WTC11 (cell line): ENCODE measurements at regions not wholly inside any gene's neighbourhood (a gene's known extent, or its start where the extent isn't known, plus 50 kb on each side); places are given as distances from the start of the nearest gene placed in this dataset.

Experiments used
- ATAC-seq: fragments of 200-7000 bp; cut with Tn5 transposase; 2 replicates; pipeline ENCODE4 v1.10.0; 2021; ENCODE audit warnings: mild to moderate bottlenecking, moderate library complexity
- CTCF ChIA-PET: fragments of 300-600 bp; sonication (Branson Sonifier 250); formaldehyde crosslinking; loops from one replicate; lab custom pipeline; 2021; ENCODE audit warnings: antibody characterized with exemption; lab: Charles Lee
- POLR2A ChIA-PET: fragments of 350-600 bp; sonication (Branson Sonifier 250); formaldehyde crosslinking; loops from one replicate; lab custom pipeline; 2021; ENCODE audit warnings: antibody characterized with exemption; lab: Charles Lee
- DNase-seq: peaks from one replicate; pipeline ENCODE4 v3.0.0; 2021; ENCODE audit warnings: low spot score
- H3K27ac Mint-ChIP-seq: 2 replicates; pipeline ENCODE4 v1.8.0; 2021; ENCODE audit warnings: mixed read lengths
- H3K27me3 Mint-ChIP-seq: 2 replicates; pipeline ENCODE4 v1.8.0; 2021; ENCODE audit warnings: low read depth, mild to moderate bottlenecking, moderate library complexity, mixed read lengths
- H3K36me3 Mint-ChIP-seq: 2 replicates; pipeline ENCODE4 v1.8.0; 2021; ENCODE audit warnings: mixed read lengths
- H3K4me1 Mint-ChIP-seq: 2 replicates; pipeline ENCODE4 v1.8.0; 2022; ENCODE audit warnings: mixed read lengths
- H3K4me3 Mint-ChIP-seq: 2 replicates; pipeline ENCODE4 v1.8.0; 2021; ENCODE audit warnings: mild to moderate bottlenecking, moderate library complexity, mixed read lengths
- H3K9me3 Mint-ChIP-seq: 2 replicates; pipeline ENCODE4 v1.8.0; 2021; ENCODE audit warnings: mixed read lengths
- ATF1 ChIP-seq: sonication (generic); formaldehyde crosslinking; IDR thresholded peaks from 2 replicates; pipeline ENCODE4 v1.8.1; 2023; ENCODE audit warnings: mild to moderate bottlenecking, moderate library complexity, missing genetic modification reagents
- ATF3 ChIP-seq: sonication (generic); formaldehyde crosslinking; conservative IDR thresholded peaks from 2 replicates; pipeline ENCODE4 v1.8.1; 2022; ENCODE audit warnings: mild to moderate bottlenecking, missing genetic modification reagents
- ATF6 ChIP-seq: sonication (generic); formaldehyde crosslinking; IDR thresholded peaks from 2 replicates; pipeline ENCODE4 v1.8.1; 2023; ENCODE audit warnings: mild to moderate bottlenecking, missing genetic modification reagents
- EMX1 ChIP-seq: fragments of 250-450 bp; sonication (Bioruptor Pico); IDR thresholded peaks from 2 replicates; pipeline ENCODE4 v1.8.0; 2021; ENCODE audit warnings: mild to moderate bottlenecking
- ESRRA ChIP-seq: sonication (generic); formaldehyde crosslinking; IDR thresholded peaks from 2 replicates; pipeline ENCODE4 v1.8.1; 2022; ENCODE audit warnings: mild to moderate bottlenecking, missing genetic modification reagents, borderline replicate concordance
- FOXK1 ChIP-seq: sonication (generic); formaldehyde crosslinking; IDR thresholded peaks from 2 replicates; pipeline ENCODE4 v1.8.0; 2022; ENCODE audit warnings: mild to moderate bottlenecking, moderate library complexity, missing genetic modification reagents
- GABPB1 ChIP-seq: sonication (generic); formaldehyde crosslinking; IDR thresholded peaks from 2 replicates; pipeline ENCODE4 v1.8.1; 2023; ENCODE audit warnings: mild to moderate bottlenecking, missing genetic modification reagents
- MAX ChIP-seq: sonication (generic); formaldehyde crosslinking; IDR thresholded peaks from 2 replicates; pipeline ENCODE4 v1.8.0; 2022; ENCODE audit warnings: mild to moderate bottlenecking, missing genetic modification reagents
- OVOL2 ChIP-seq: fragments of 250-450 bp; sonication (Bioruptor Pico); IDR thresholded peaks from 2 replicates; pipeline ENCODE4 v1.9.0; 2021; ENCODE audit warnings: mild to moderate bottlenecking, borderline replicate concordance
- TEAD4 ChIP-seq: sonication (generic); formaldehyde crosslinking; IDR thresholded peaks from 2 replicates; pipeline ENCODE4 v1.8.0; 2022; ENCODE audit warnings: mild to moderate bottlenecking, missing genetic modification reagents
- TP53 ChIP-seq: sonication (generic); formaldehyde crosslinking; IDR thresholded peaks from 2 replicates; pipeline ENCODE4 v1.8.1; 2023; ENCODE audit warnings: mild to moderate bottlenecking, missing genetic modification reagents
- USF2 ChIP-seq: sonication (generic); formaldehyde crosslinking; IDR thresholded peaks from 2 replicates; pipeline ENCODE4 v1.8.1; 2023; ENCODE audit warnings: mild to moderate bottlenecking, missing genetic modification reagents, moderate library complexity
- ZNF121 ChIP-seq: sonication (generic); formaldehyde crosslinking; IDR thresholded peaks from 2 replicates; pipeline ENCODE4 v1.8.0; 2023; ENCODE audit warnings: missing genetic modification reagents
- ZNF138 ChIP-seq: sonication (generic); formaldehyde crosslinking; conservative IDR thresholded peaks from 2 replicates; pipeline ENCODE4 v1.8.1; 2022; ENCODE audit warnings: mild to moderate bottlenecking, moderate library complexity, missing genetic modification reagents
- ZNF263 ChIP-seq: sonication (generic); formaldehyde crosslinking; IDR thresholded peaks from 2 replicates; pipeline ENCODE4 v1.8.1; 2022; ENCODE audit warnings: low read depth, mild to moderate bottlenecking, moderate library complexity, missing genetic modification reagents
- ZSCAN18 ChIP-seq: fragments of 250-450 bp; sonication (Bioruptor Pico); IDR thresholded peaks from 2 replicates; pipeline ENCODE4 v2.1.2; 2022; ENCODE audit warnings: mild to moderate bottlenecking, moderate library complexity
- TF ChIP-seq, protein P1 (sequence below): sonication (generic); formaldehyde crosslinking; IDR thresholded peaks from 2 replicates; pipeline ENCODE4 v1.8.0; 2023; ENCODE audit warnings: missing genetic modification reagents
- TF ChIP-seq, protein P2 (sequence below): fragments of 250-450 bp; sonication (Bioruptor Pico); conservative IDR thresholded peaks from 2 replicates; pipeline ENCODE4 v1.9.0; 2021; ENCODE audit warnings: mild to moderate bottlenecking
- TF ChIP-seq, protein P3 (sequence below): sonication (generic); formaldehyde crosslinking; IDR thresholded peaks from 2 replicates; pipeline ENCODE4 v1.8.0; 2023; ENCODE audit warnings: mild to moderate bottlenecking, missing genetic modification reagents

DNA sequence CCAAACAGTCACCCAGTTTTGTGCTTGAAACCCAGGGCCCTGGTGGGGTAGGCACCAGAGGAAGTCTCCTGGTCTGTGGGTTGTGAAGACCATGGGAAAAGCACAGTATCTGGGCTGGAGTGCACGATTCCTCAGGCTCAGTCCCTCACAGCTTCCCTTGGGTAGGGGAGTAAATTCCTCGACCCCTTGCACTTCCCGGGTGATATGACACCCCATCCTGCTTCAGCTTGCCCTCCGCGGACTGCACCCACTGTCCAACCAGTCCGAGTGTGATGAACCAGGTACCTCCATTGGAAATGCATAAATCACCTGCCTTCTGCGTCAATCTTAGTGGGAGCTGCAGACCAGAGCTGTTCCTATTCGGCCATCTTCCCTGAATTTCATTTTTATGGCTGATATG, 133.9 kb upstream of the KCTD3 start (continued):
- no peak for TF ChIP-seq MAX (CRISPR knock-in tag)
- no peak for TF ChIP-seq ZNF263 (CRISPR knock-in tag)
- no peak for TF ChIP-seq ZNF121

- Mint-ChIP-seq H3K27me3 (no peaks in the 10 kb centered on the region), H3K27ac (no peak overlapping the region), H3K36me3 (peaks cover 14% of the 10 kb centered on the region), H3K4me3 (no peak overlapping the region), H3K9me3 (peaks cover 29% of the 10 kb centered on the region), H3K4me1 (peaks cover 3% of the 10 kb centered on the region; the same call in 1 of the 2 replicates)
- ChIA-PET CTCF (no interaction called here), POLR2A (no interaction called here)
- DNase-seq = no peak
- ATAC-seq = no peak
- no peak for TF ChIP-seq ATF1 (CRISPR knock-in tag)
- no peak for TF ChIP-seq TP53 (CRISPR knock-in tag)
- TF ChIP-seq GABPB1 (CRISPR knock-in tag) = no peak
- TF ChIP-seq ATF3 (CRISPR knock-in tag) = no peak
- no peak for TF ChIP-seq ZSCAN18 (CRISPR knock-in tag)
- TF ChIP-seq TEAD4 (CRISPR knock-in tag) = no peak
- no peak for TF ChIP-seq FOXK1 (CRISPR knock-in tag)
- TF ChIP-seq ATF6 (CRISPR knock-in tag) = no peak
- TF ChIP-seq, protein P1, sequence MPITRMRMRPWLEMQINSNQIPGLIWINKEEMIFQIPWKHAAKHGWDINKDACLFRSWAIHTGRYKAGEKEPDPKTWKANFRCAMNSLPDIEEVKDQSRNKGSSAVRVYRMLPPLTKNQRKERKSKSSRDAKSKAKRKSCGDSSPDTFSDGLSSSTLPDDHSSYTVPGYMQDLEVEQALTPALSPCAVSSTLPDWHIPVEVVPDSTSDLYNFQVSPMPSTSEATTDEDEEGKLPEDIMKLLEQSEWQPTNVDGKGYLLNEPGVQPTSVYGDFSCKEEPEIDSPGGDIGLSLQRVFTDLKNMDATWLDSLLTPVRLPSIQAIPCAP (CRISPR knock-in tag) = no peak
- TF ChIP-seq USF2 (CRISPR knock-in tag) = no peak
- TF ChIP-seq, protein P2, sequence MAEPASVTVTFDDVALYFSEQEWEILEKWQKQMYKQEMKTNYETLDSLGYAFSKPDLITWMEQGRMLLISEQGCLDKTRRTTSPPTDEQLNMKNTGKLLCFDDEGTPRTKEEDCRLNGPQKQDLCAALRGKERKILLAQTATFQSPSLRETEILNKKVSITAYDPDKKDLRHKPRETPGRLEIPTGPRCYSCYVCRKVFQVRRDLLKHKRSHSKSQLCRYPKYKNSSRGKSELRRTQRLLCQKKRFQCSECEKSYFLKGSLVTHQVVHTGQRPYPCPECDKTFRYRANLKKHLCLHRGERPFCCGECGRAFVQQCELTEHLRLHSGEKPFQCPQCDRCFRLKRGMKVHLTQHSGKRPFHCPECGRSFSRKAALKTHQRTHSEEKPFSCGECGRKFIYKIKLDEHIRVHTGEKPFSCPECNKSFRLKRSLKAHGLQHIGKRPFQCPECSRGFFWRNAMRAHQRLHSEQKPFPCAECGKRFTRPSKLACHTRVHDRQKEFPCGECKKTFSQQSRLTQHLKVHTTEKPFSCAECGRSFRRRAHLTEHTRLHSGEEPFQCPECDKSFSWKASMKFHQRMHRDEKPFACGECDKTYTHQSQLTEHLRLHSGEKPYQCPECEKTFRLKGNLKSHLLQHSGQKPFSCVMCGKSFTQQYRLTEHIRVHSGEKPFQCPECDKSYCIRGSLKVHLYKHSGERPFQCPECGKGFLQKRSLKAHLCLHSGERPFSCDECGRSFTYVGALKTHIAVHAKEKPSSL = no peak
These were observed 127.6 kb upstream of the KCTD3 start for GRCh38 chr1:215439549-215439948.

DNA sequence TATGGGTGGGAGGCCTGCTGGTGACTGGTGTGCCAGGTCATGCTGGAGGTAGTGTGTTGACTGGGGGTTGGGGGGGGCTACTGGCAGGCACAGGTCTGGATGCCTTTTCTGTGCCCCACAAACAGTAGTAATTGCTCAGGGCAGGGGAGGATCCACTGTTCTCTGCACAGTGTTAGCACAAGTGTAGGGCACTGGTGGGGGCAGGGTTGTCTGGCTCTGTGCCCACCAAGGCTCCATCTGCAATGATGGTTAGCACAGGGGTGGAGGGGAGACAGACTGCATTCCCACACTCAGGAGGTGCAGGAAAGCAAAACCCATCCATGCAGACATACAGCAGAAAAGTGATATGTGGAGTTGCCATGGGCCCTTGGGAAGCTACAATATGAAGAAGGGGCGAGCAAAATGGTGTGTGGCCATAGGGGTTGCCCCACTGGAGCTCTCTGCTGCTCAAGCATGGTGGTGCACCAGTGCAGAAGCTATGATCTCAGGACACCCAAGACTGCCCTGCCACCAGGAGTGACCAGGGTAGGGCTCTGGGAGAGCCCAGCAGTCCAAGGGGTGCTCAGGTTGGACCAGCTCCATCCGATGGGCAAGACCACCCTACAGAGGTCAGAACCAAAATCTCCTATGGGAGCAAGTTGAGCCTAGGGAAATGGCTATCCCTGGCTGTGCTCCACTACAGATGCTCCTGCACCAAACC, 122.2 kb upstream of the KCTD3 start:
- no peak for DNase-seq
- CTCF ChIA-PET = no interaction called here
- no peak for ATAC-seq
- Mint-ChIP-seq H3K9me3 (peaks cover 15% of the 10 kb centered on the region), H3K36me3 (peaks cover 1% of the 10 kb centered on the region), H3K4me3 (no peak overlapping the region), H3K4me1 (peaks cover 7% of the 10 kb centered on the region), H3K27me3 (no peaks in the 10 kb centered on the region), H3K27ac (no peak overlapping the region)
- POLR2A ChIA-PET = no interaction called here
- no peak for TF ChIP-seq EMX1
- TF ChIP-seq OVOL2 (CRISPR knock-in tag) = no peak
- TF ChIP-seq, protein P3, sequence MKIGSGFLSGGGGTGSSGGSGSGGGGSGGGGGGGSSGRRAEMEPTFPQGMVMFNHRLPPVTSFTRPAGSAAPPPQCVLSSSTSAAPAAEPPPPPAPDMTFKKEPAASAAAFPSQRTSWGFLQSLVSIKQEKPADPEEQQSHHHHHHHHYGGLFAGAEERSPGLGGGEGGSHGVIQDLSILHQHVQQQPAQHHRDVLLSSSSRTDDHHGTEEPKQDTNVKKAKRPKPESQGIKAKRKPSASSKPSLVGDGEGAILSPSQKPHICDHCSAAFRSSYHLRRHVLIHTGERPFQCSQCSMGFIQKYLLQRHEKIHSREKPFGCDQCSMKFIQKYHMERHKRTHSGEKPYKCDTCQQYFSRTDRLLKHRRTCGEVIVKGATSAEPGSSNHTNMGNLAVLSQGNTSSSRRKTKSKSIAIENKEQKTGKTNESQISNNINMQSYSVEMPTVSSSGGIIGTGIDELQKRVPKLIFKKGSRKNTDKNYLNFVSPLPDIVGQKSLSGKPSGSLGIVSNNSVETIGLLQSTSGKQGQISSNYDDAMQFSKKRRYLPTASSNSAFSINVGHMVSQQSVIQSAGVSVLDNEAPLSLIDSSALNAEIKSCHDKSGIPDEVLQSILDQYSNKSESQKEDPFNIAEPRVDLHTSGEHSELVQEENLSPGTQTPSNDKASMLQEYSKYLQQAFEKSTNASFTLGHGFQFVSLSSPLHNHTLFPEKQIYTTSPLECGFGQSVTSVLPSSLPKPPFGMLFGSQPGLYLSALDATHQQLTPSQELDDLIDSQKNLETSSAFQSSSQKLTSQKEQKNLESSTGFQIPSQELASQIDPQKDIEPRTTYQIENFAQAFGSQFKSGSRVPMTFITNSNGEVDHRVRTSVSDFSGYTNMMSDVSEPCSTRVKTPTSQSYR (CRISPR knock-in tag) = no peak
- no peak for TF ChIP-seq ESRRA (CRISPR knock-in tag)
- no peak for TF ChIP-seq ZNF138 (CRISPR knock-in tag)
